ENCODE measurements at regions not wholly inside any gene's neighbourhood (a gene's known extent, or its start where the extent isn't known, plus 50 kb on each side); places are given as distances from the start of the nearest gene placed in this dataset.

DNA sequence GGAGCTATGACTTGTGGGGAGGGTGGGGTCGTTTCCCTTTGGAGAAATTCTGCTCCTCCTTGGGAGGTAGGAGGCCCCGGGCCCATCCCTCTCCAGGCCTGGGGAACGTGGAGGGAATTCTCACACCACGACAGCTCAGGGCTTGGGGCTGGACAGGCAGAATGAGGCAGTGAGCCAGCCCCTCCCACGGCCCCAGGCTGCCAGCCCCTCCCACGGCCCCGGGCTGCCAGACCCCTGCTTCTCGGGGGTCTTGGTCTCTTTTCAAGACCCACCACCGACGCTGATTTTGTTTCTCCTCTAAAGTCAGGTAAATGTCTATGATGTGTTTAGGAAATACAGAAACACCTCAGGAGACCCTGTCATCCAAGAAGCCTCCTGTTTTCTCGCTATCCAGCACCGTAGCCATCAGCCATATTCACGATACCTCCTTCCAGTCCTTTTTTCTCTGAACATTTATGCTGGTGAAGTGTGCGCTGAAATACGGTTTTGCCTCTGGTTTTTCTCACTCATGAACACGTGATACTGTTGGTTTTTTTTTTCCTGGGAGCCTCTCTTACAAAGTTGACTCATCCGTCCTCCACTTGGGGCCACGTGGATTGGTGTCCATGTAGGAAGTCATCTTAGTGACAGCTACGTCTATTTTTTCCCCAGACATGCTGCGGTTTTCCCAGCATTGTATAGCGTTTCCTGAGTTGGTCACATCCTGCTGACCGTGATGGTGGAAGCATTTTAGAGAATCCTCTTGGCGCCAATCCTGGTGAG lies 1219.6 kb downstream of the BRD1 start:
- TF ChIP-seq, protein P1, sequence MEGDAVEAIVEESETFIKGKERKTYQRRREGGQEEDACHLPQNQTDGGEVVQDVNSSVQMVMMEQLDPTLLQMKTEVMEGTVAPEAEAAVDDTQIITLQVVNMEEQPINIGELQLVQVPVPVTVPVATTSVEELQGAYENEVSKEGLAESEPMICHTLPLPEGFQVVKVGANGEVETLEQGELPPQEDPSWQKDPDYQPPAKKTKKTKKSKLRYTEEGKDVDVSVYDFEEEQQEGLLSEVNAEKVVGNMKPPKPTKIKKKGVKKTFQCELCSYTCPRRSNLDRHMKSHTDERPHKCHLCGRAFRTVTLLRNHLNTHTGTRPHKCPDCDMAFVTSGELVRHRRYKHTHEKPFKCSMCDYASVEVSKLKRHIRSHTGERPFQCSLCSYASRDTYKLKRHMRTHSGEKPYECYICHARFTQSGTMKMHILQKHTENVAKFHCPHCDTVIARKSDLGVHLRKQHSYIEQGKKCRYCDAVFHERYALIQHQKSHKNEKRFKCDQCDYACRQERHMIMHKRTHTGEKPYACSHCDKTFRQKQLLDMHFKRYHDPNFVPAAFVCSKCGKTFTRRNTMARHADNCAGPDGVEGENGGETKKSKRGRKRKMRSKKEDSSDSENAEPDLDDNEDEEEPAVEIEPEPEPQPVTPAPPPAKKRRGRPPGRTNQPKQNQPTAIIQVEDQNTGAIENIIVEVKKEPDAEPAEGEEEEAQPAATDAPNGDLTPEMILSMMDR (IDR thresholded peaks at IDR 0.05), result no peak
- TF ChIP-seq ZFX (IDR thresholded peaks at IDR 0.05; ENCODE audit: borderline replicate concordance), result no peak
